ENCODE measurements at regions not wholly inside any gene's neighbourhood (a gene's known extent, or its start where the extent isn't known, plus 50 kb on each side); places are given as distances from the start of the nearest gene placed in this dataset.

GRCh38 chr5:9781275-9781674 lies 151.1 kb upstream of the TAS2R1 start:
- TF ChIP-seq CTCF (tag by site-specific recombination; IDR thresholded peaks at IDR 0.05) (no peak), WT1 (tag by site-specific recombination; IDR thresholded peaks at IDR 0.05) (no peak), ZNF274 (IDR thresholded peaks at IDR 0.05; ENCODE audit: low read length) (no peak), ZNF274 (tag by site-specific recombination; IDR thresholded peaks at IDR 0.05; ENCODE audit: borderline replicate concordance) (no peak), ZNF416 (tag by site-specific recombination; IDR thresholded peaks at IDR 0.05) (no peak), IKZF3 (tag by site-specific recombination; IDR thresholded peaks at IDR 0.05) (no peak), ZNF133 (tag by site-specific recombination; IDR thresholded peaks at IDR 0.05) (no peak), MZF1 (tag by site-specific recombination; IDR thresholded peaks at IDR 0.05; ENCODE audit: borderline replicate concordance) (no peak)

Data from HEK293 (cell line).